ENCODE measurements at regions not wholly inside any gene's neighbourhood (a gene's known extent, or its start where the extent isn't known, plus 50 kb on each side); places are given as distances from the start of the nearest gene placed in this dataset.

- Histone ChIP-seq H3K4me1 (ENCODE audit: control insufficient read depth, extremely low read depth, insufficient read depth, low read length) (no peaks in the 10 kb centered on the region), H3K4me2 (ENCODE audit: control insufficient read depth, extremely low read depth, insufficient read depth, low read depth, low read length) (no peak overlapping the region), H4K20me1 (ENCODE audit: control insufficient read depth, extremely low read depth, insufficient read depth, low read length) (no peaks in the 10 kb centered on the region), H3K4me3 (ENCODE audit: control insufficient read depth in 2 of 3, extremely low read depth in 1 of 3, insufficient read depth in 2 of 3, low read depth in 1 of 3, low read length in 3 of 3) (no peak overlapping the region), H3K27me3 (ENCODE audit: control insufficient read depth, extremely low read depth, insufficient read depth, low read length) (no peaks in the 10 kb centered on the region), H3K9ac (ENCODE audit: control insufficient read depth, extremely low read depth, insufficient read depth, low read length) (no peak overlapping the region), H3K36me3 (ENCODE audit: control insufficient read depth in 2 of 2, extremely low read depth in 1 of 2, insufficient read depth in 2 of 2, low read length in 2 of 2) (no peaks in the 10 kb centered on the region), H3K9me3 (ENCODE audit: control insufficient read depth, low read depth, low read length) (no peaks in the 10 kb centered on the region), H3K79me2 (ENCODE audit: control insufficient read depth, insufficient read depth, low read length) (no peaks in the 10 kb centered on the region), H3K9me1 (ENCODE audit: control insufficient read depth, extremely low read depth, insufficient read depth, low read length) (no peaks in the 10 kb centered on the region), H2AFZ (ENCODE audit: control insufficient read depth, low read length) (no peak overlapping the region), H3K27ac (ENCODE audit: control insufficient read depth, insufficient read depth, low read length) (no peak overlapping the region)
- no peak for FAIRE-seq
- dilution Hi-C loops (cut with MboI; ENCODE audit: extremely low pct_ligation_motif_present, low sequenced_read_pairs): no loop called here
- DNase-seq (ENCODE audit: low read depth, low spot score): no peak
- TF ChIP-seq CTCF (optimal IDR thresholded peaks at IDR 0.05 in 1 of 3, IDR thresholded peaks at IDR 0.05 in 1 of 3, conservative IDR thresholded peaks at IDR 0.05 in 1 of 3; ENCODE audit: extremely low read depth in 1 of 3, insufficient read depth in 2 of 3, low read length in 3 of 3) (no peak), EZH2 (IDR thresholded peaks at IDR 0.05; ENCODE audit: low read length) (no peak)
Observed at GRCh38 chr11:26931881-26932280, 62.0 kb upstream of the FIBIN start.

GRCh38 chr11:26936109-26936508, 57.8 kb upstream of the FIBIN start:
- Histone ChIP-seq H3K27me3 (ENCODE audit: control insufficient read depth, extremely low read depth, insufficient read depth, low read length) (no peaks in the 10 kb centered on the region), H2AFZ (ENCODE audit: control insufficient read depth, low read length) (no peak overlapping the region), H3K27ac (ENCODE audit: control insufficient read depth, insufficient read depth, low read length) (no peak overlapping the region), H3K9ac (ENCODE audit: control insufficient read depth, extremely low read depth, insufficient read depth, low read length) (no peak overlapping the region), H3K79me2 (ENCODE audit: control insufficient read depth, insufficient read depth, low read length) (no peaks in the 10 kb centered on the region), H4K20me1 (ENCODE audit: control insufficient read depth, extremely low read depth, insufficient read depth, low read length) (no peaks in the 10 kb centered on the region), H3K9me1 (ENCODE audit: control insufficient read depth, extremely low read depth, insufficient read depth, low read length) (no peaks in the 10 kb centered on the region), H3K4me2 (ENCODE audit: control insufficient read depth, extremely low read depth, insufficient read depth, low read depth, low read length) (no peak overlapping the region), H3K9me3 (ENCODE audit: control insufficient read depth, low read depth, low read length) (no peaks in the 10 kb centered on the region), H3K36me3 (ENCODE audit: control insufficient read depth in 2 of 2, extremely low read depth in 1 of 2, insufficient read depth in 2 of 2, low read length in 2 of 2) (no peaks in the 10 kb centered on the region), H3K4me3 (ENCODE audit: control insufficient read depth in 2 of 3, extremely low read depth in 1 of 3, insufficient read depth in 2 of 3, low read depth in 1 of 3, low read length in 3 of 3) (no peak overlapping the region), H3K4me1 (ENCODE audit: control insufficient read depth, extremely low read depth, insufficient read depth, low read length) (no peaks in the 10 kb centered on the region)
- FAIRE-seq: no peak
- dilution Hi-C loops (cut with MboI; ENCODE audit: extremely low pct_ligation_motif_present, low sequenced_read_pairs): no loop called here
- TF ChIP-seq CTCF (optimal IDR thresholded peaks at IDR 0.05 in 1 of 3, IDR thresholded peaks at IDR 0.05 in 1 of 3, conservative IDR thresholded peaks at IDR 0.05 in 1 of 3; ENCODE audit: extremely low read depth in 1 of 3, insufficient read depth in 2 of 3, low read length in 3 of 3) (no peak), EZH2 (IDR thresholded peaks at IDR 0.05; ENCODE audit: low read length) (no peak)
- no peak for DNase-seq (ENCODE audit: low read depth, low spot score)
